Peyer's patch (tissue), 4 donors: ENCODE measurements at regions not wholly inside any gene's neighbourhood (a gene's known extent, or its start where the extent isn't known, plus 50 kb on each side); places are given as distances from the start of the nearest gene placed in this dataset.

Experiments used
- CTCF ChIP-seq, 6 experiments: fragments of 450-650 bp in 4 of 6; fragments of 200-600 bp in 2 of 6; sonication (generic) in 1 of 6; IDR thresholded peaks; one replicate each; pipeline ENCODE4 v1.5.1; 2017 to 2019; ENCODE audit warnings: antibody characterized with exemption in 6 of 6, mild to moderate bottlenecking in 3 of 6, moderate library complexity in 1 of 6
- POLR2A ChIP-seq, 2 donors: fragments of 450-650 bp; IDR thresholded peaks; one replicate each; pipeline ENCODE4 v1.5.1; 2017; ENCODE audit warnings: antibody characterized with exemption in 2 of 2, mild to moderate bottlenecking in 2 of 2, moderate library complexity in 2 of 2

GRCh38 chr4:183788308-183788905 lies 116.7 kb upstream of the STOX2 start:
- TF ChIP-seq CTCF (IDR thresholded peaks at IDR 0.05): no peak
- TF ChIP-seq POLR2A (IDR thresholded peaks at IDR 0.05): no peak
